GM18867 (cell line): ENCODE measurements at regions not wholly inside any gene's neighbourhood (a gene's known extent, or its start where the extent isn't known, plus 50 kb on each side); places are given as distances from the start of the nearest gene placed in this dataset.

ENCODE experiments used
- ATAC-seq: cut with Tn5 transposase; IDR thresholded peaks from one replicate; pipeline ENCODE4 v1.9.1; 2021; ENCODE audit warnings: mild to moderate bottlenecking, moderate library complexity; ENCODE audit not compliant: unreplicated experiment

- ATAC-seq: no peak
Observed at GRCh38 chr14:101379842-101380241, 181.5 kb upstream of the DIO3 start.

- ATAC-seq: no peak
Observed at GRCh38 chr14:101380512-101380911, 180.8 kb upstream of the DIO3 start.

- no peak for ATAC-seq
Observed at GRCh38 chr14:101380940-101381339, 180.4 kb upstream of the DIO3 start.

GRCh38 chr14:101383737-101384338 lies 177.5 kb upstream of the DIO3 start:
- ATAC-seq: no peak

GRCh38 chr14:101394374-101394773 lies 166.9 kb upstream of the DIO3 start:
- ATAC-seq: no peak

- no peak for ATAC-seq
Observed at GRCh38 chr14:101395779-101396178, 165.5 kb upstream of the DIO3 start.

- no peak for ATAC-seq
Observed at GRCh38 chr14:101397206-101397605, 164.1 kb upstream of the DIO3 start.

GRCh38 chr14:101398011-101398410 lies 163.3 kb upstream of the DIO3 start:
- no peak for ATAC-seq

- ATAC-seq: no peak
Observed at GRCh38 chr14:101399737-101400517, 161.4 kb upstream of the DIO3 start.

GRCh38 chr14:101400830-101401229 lies 160.5 kb upstream of the DIO3 start:
- no peak for ATAC-seq

- ATAC-seq: no peak
Observed at GRCh38 chr14:101402936-101403660, 158.2 kb upstream of the DIO3 start.

- no peak for ATAC-seq
Observed at GRCh38 chr14:101404426-101405170, 156.7 kb upstream of the DIO3 start.

GRCh38 chr14:101405171-101405883 lies 156.0 kb upstream of the DIO3 start:
- ATAC-seq: no peak

GRCh38 chr14:101406921-101407320 lies 154.4 kb upstream of the DIO3 start:
- ATAC-seq: no peak

GRCh38 chr14:101407328-101407727 lies 154.0 kb upstream of the DIO3 start:
- no peak for ATAC-seq

GRCh38 chr14:101408077-101408831 lies 153.0 kb upstream of the DIO3 start:
- ATAC-seq: no peak

- ATAC-seq: no peak
Observed at GRCh38 chr14:101409006-101409543, 152.2 kb upstream of the DIO3 start.

GRCh38 chr14:101410126-101410525 lies 151.2 kb upstream of the DIO3 start:
- ATAC-seq: no peak

- ATAC-seq: no peak
Observed at GRCh38 chr14:101411151-101411550, 150.1 kb upstream of the DIO3 start.

- no peak for ATAC-seq
Observed at GRCh38 chr14:101411779-101412178, 149.5 kb upstream of the DIO3 start.
